HG03103 (cell line): ENCODE measurements at regions not wholly inside any gene's neighbourhood (a gene's known extent, or its start where the extent isn't known, plus 50 kb on each side); places are given as distances from the start of the nearest gene placed in this dataset.

Experiments
- ATAC-seq: cut with Tn5 transposase; IDR thresholded peaks from one replicate; pipeline ENCODE4 v1.9.1; 2021; ENCODE audit warnings: low read depth; ENCODE audit not compliant: unreplicated experiment

DNA sequence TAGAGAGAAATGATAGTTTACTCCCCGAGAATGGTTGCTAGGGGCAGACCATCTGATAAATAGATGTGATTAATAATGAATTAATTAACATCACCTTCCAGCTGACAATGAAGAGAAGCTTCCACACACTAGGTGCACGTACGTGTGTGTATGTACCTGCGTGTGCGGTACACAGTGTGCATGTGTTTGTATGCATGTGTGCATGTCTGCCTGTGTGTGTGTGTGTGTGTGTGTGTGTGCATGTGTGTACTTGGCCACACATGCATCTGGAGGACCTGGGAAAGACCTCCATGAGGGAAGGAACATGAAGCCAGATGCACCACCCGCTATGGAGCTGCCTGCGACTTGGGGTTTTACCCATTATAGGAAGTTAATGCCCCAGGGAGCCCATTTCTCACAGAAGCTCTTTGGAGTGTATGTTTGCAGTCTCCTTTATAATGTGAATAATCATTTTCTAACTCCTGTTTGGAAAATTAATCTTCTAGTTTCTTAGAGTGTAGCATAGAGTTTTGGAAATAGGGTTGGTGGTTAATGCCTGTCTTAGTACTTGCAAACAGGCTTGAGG, 229.1 kb downstream of the ENGASE start:
- no peak for ATAC-seq

DNA sequence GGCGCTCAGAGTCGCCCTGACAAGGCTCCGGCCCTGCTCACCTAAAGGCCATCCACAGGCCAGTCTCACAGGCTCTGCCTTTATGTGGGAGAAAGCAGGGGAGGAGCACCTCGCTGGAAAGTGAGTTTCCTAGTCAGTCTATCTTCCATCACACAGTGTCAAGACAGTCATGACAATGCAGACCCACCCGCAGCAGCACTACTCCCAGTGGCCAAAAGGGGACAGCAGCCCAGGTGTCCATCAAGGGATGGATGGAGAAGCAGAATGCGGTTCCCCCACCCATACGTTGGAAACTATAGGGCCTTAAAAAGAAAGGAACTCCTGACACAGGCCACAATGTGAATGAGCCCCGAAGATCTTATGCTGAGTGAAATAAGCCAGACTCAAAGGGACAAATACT, 226.8 kb downstream of the ENGASE start:
- ATAC-seq, result no peak

DNA sequence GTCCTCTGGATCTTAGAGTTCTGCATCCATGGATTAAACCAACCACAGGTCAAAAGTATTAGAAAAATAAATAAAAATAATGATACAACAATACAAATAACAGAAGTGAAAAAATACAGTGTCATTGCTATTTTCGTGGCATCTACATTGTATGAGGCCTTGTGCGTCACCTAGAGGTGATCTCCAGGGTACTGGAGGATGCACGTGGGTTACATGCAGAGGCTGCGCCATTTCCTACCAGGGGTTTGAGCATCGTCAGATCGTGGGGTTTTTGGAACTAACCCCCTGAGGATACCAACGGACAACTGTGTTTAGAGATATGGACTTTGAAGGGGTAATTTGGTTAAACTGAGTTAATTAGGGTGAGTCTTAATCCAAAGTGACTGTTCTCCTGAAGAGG, 224.7 kb downstream of the ENGASE start:
- no peak for ATAC-seq

DNA sequence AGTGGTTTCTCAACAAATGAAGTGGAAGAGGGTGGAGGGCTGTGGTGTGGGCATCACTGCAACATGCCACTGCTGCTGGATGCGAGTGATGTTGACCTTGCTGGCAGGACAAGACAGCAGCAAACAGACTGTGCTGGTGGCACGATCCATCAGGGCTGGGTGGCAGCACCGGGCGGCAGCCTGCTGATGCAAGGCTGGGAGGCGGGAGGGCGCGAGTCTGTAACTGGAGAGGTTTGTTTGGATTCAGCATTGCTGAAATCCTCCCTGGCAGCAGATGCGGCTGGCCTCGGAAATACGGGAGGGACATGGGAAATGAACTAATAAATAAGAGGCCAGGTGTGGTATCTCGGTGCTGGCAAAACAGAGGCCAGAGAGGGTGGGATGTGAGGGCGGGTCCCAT, 224.2 kb downstream of the ENGASE start:
- ATAC-seq, result no peak

- no peak for ATAC-seq
These were observed 221.6 kb downstream of the ENGASE start for GRCh38 chr17:79296243-79296642.

DNA sequence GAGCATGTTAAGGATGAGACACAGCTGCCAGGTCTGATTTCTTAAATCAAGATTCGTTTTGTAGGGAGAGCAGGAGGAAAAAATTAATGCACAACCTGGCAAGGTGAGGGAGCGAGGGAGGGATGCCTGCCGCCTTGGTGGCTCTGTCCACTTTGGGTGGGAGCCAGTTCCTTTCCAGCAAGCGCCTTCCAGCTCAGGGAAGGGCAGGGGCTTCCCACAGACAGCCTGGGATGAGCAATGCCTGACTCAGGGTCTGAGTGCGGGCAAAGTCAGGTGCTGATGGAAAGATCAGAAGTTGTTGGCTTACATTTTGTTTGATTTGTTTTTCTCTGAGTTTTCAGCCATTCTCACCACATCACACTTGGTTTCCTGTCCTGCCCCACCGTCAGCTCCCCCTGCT, 220.7 kb downstream of the ENGASE start:
- ATAC-seq, result no peak

DNA sequence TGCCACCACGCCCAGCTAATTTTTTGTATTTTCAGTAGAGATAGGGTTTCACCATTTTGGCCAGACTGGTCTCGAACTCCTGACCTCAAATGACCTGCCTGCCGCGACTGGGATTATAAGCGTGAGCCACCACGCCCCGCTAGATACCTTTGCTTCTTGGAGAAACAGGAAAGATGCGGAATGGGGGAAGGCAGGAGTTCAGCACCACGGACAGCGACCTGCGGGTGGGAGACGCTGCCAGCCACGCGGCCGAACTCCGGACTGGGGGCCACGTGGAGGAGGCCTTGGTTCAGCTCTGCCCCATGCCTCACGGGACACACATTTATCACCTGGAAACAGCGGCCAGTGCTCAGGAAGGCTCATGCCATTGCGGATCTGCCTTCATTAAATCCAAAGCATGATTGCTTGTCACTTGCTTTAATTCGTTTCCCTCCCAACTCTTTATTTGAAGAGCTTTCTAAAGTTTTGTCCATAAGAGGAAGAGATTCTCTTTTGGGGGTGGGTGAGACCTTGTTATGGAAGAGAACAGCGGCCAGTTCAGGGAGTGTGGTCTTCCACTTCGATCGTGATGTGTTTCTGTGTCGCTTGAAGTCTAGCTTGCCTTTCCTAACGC, 219.9 kb downstream of the ENGASE start:
- ATAC-seq, result no peak

DNA sequence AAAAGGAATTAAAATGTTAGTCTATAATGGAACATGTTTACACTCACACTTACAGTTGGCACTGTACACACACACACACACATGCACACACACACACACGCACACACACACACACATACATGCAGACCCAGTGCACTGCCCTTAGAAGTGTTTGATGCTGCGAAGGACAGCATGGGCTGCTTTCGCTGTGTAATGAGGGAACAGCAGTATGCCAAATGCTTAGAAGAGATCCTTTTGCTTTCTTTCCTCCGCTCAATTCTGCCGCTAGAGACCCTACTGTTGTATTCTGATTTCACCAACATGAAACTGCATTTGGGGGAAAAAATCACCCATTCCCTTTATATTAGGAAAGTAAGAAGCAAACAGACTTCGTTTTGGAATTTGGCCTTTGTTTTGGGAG, 217.9 kb downstream of the ENGASE start:
- ATAC-seq, result no peak

DNA sequence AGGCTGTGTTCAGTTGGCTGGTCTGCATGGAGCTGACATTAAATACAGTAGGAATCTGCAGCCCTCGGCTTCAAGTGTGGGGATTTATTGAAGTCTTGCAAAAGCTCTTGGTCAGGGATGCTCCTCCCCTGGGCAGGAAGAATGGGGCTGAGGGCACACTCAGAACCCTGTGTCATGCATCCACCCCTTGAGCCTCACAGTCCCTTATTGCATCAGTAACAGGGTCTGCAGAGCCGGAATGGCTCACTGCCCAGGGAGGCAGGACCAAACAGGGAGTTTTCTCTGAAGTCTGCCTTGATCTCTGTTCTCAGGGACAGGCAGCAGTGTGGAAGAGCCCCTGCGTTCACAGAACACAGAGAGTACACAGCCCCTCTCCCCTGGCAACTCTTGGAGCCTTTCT, 216.8 kb downstream of the ENGASE start:
- no peak for ATAC-seq

DNA sequence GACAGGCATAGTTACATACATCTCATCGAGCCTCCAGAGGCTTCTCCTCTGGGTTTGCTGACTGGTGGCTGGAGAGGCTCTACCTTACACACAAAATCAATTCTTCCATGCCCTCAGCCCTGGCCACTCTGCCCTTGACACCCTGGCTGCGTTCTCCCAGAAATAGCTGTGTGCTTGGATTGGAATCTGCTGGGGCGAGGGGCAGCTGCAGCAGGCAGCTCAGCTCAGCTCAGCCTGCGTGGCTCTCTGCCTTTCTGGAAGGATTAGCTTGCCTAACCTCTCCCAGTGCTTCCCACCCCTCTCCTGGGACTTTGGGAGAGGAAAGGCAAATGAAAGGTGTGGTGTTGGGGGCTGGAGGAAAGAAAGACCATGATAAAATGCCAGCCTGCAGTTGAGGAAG, 216.1 kb downstream of the ENGASE start:
- ATAC-seq, result no peak

DNA sequence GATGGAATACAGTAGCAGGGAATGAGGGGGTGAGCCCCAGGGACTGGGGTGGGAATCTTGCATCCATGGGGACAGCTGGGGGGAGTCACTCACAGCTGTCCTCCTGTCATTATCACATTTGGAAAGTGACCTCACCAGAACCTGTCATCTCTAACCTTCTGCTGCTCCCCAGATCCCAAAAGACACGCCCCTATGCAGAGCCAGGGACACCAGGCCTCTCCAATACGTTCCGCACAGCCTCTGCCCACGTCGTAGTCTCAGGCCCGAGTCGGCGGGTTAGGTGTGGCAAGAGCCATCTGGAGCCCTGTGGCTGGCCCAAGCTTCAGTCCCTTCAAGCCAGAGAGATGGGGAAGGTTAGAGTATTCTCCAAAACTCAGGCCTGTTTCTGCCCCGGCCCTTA, 214.3 kb downstream of the ENGASE start:
- no peak for ATAC-seq

DNA sequence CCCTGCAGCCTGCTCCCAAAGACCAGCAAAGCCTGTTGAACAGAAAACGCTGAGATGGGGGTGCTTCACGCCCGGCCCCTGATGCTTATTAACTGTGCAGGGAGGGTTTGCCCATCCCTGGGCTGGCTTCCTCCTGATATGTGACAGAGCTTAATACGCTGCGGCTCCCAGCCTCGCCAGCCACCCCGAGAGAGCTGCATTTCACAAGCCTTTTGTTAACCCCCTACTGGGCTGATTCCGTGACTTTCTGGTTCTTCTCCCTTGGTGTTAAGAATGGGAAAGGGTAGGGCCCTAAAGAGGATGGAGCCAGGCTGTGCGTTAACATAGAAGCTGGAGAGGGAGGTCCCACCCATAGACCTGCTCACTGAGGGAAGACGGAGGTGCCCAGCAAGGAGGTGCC, 211.8 kb downstream of the ENGASE start:
- no peak for ATAC-seq

DNA sequence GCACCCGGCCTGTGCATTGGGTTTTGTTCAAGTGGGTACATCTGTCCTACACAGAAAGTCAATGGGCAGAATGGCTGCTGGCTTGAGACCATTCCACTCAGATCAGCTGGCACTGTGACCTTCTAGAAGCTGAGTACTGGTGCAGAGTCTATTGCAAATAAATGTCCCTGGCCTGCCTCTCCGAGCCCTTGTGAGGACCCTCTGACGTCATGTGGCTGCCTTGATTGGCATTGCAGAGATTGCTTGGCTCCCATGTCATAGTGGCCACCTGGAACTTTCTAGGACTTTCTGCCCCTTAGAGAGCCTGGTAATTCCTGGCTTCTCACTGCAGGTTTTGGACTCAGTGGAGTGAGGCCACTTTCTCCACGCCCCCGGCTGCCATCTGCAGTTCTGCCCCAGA, 211.3 kb downstream of the ENGASE start:
- ATAC-seq, result no peak

DNA sequence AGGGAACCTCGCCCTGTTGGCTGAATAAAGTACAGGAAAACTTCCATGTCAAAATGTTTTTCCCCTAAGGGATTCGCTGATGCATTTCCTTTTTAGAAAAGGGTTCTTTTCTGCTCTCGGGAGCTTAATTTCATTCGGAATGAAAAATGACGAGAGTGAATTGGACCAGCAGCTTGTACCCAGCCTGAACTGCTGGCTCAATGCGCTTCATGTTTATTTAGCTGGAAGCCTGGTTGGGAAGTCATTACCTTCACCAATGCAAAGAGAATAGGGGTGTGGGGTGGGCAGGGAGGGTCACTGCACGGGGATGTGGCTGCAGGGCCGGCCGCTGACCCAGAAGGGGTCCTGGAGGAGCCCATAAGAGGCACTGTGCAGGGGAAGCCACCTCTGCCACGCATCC, 207.7 kb downstream of the ENGASE start:
- no peak for ATAC-seq

GRCh38 chr17:79281803-79282202, 207.2 kb downstream of the ENGASE start:
- no peak for ATAC-seq

DNA sequence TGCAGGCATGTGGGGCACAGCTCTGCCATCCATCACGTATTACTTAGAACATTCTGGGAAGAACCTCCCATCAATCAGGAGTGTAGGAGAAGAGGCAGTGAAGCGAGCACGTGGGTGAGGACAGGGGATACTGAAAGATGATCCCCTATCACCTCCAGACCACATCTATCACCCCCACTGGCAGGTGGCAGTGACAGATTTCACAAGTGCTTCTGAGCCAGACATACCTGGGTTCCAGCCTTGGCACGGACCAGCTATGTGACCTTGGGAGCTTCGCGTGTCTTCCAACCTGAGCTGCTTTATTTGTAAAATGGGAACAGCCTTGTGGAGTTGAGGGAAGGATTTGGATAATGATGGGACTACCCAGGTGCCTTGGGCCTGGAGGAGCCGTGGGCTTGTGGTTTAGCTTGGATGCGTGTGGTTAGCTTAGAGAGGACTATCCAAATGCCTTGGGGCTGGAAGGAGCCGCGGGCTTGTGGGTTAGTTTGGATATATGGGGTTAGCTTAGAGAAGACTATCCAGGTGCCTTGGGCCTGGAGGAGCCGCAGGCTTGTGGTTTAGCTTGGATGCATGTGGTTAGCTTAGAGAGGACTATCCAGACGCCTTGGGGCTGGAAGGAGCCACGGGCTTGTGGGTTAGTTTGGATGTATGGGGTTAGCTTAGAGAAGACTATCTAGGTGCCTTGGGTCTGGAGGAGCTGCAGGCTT, 206.4 kb downstream of the ENGASE start:
- no peak for ATAC-seq

DNA sequence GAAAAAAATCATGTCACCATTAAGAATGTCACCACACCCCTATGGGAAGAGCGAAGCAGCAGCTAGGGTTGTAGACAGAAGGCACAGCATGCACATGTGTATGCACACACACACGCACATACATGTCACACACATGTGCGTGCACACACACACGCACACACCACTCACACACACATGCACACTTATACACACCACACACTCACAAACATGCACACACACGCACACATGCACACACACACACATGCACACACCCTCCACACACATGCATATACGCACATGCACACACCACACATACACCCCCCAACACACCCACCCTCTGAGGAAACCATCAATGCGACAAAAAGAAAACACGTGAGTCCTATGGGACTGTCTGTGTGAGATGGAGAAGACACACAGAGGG, 205.4 kb downstream of the ENGASE start:
- ATAC-seq, result no peak

DNA sequence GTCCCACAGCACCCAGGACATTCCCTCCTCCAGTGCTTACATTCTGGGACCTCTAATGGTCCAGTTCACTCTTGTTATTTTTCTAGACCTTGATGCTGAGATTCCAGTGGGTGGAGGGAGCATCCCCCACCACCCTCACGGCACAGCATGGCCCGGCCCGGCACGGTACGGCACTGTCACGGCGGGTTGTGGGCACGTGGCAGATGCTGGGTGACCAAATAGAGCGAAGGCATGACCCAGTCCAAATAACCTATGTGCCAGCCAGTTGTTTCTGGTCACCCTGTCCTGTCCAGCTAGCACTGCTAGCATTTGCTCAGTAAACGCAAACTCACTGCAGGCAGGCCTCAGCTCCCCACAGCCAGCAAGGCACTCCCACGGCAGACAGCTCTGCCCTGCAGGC, 204.7 kb downstream of the ENGASE start:
- ATAC-seq, result no peak

DNA sequence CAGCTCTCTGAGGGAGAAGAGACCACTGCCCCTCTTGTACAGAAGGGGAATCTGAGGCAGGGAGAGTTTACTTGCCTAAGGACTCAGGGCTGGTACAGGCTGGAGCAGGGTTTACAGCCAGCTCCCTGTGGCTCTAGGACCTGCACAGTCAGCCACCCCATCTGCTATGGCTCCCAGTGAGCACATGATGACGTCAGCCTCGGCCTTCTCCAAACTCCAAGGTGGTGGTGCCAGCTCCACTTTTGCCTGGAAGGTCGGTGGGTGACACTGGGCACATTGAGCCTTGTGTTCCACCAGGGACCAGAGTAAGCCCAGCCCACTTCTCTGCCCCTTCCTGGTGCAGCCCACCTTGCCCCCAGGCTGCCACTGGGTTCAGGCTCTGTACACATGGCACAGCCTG, 202.2 kb downstream of the ENGASE start:
- no peak for ATAC-seq

DNA sequence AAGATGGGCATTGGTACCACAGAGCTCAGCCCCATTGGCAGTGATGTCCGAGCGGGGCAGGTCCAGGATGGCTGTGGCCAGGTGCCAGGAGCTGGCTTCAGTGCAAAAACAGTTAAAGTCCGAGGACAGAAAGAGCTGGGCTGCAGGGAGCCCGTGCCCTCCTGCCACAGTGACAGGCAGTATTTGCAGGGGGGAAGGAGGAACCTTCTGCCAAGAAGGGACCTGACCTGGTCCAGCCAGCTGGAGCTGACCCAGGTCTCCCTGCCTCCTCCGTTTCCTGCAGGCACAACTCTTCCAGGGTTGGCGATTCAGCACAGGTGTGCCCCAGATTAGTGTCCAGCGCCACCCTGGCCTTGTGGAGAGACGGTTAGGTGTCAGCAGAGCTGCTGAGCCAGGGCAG, 199.0 kb downstream of the ENGASE start:
- no peak for ATAC-seq

DNA sequence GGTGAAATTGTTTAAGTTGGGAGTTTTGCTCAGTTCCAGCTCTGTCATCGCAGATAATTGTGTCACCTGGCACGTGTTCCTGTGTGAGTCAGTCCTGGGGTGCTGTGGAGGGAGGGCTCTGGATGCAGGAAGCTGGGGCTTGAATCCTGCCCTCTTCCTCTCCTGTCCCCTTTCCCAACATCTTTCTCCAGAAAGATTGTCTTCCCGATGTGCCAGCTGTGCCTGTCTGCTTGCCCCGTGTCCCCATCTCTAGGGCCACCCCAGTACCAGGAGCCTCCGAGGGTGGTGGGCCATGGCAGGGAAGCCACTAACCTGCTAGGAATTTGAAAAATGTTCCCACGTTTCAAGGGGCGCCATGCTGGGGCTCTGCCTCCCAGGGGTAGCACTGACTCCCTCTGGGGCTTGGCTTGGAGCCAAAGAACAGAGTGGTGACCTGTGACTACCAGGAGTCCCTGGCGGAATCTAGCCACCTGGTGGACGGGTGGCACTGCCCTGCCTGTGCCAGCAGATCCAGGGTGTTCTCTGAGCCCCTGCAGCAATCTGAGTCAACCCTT, 198.1 kb downstream of the ENGASE start:
- no peak for ATAC-seq

DNA sequence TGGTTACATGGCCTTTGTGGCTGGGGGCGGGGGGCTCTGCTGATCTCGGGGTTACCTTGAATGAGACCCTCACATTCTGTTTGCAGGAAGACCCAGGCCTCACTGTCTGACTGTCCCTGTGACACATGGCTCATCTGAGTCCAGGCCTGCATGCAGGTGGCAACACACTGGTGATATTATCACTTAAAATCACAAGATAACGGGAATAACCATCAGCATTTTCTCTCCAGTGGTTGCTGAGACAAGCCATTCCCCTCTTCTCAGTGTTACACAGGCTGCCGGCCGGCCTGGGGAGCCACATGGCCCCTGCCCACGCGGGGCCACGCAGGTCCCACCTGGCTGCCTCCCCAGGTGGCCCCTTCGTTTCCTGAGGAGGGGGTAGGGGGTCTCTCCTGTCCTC, 197.6 kb downstream of the ENGASE start:
- ATAC-seq, result no peak
